GM18951 (cell line): ENCODE measurements at regions not wholly inside any gene's neighbourhood (a gene's known extent, or its start where the extent isn't known, plus 50 kb on each side); places are given as distances from the start of the nearest gene placed in this dataset.
"Not testable (repeated sequence)": the region's sequence is repeated elsewhere in the genome, so short reads cannot be mapped to it uniquely, and the experiment has no call there.

Experiments used
- POLR2A ChIP-seq: IDR thresholded peaks from 4 replicates; pipeline ENCODE4 v1.6.1; 2011; ENCODE audit warnings: mild to moderate bottlenecking; ENCODE audit not compliant: insufficient read length, insufficient read depth; ENCODE audit errors: extremely low read depth
- in situ Hi-C: fragments of 300-500 bp; cut with MboI; formaldehyde crosslinking; loops from one replicate; pipeline ENCODE4 v1.12.0; 2022; ENCODE audit warnings: low sequenced_read_pairs, mixed read lengths, inconsistent platforms; ENCODE audit not compliant: unreplicated experiment

DNA sequence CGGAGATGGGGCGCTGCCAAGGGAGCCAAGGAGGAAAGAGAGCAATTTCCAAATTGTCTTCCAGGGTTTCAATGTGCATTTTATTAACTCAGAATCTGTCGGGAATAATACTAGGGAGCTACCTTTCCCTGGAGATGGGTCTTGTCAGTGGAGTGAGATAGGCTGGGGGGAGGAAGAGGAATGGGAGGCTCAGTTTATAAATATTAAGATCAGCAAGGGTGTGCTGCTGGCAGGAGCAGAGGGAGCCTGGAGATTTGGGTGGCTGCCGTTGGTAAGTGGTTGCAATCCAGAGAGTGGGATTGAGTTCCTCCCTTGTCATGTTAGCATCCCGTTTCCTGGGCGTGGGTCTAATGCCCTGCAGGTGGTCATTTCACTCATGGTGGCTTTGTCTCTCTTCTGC, 89.9 kb upstream of the ZNG1F start:
- in situ Hi-C loops = not testable (repeated sequence)

- in situ Hi-C loops = not testable (repeated sequence)
- peak; percentile 60 for TF ChIP-seq POLR2A
Observed at GRCh38 chr9:41273549-41274267, 84.6 kb upstream of the ZNG1F start.

GRCh38 chr9:41272879-41273548, 83.9 kb upstream of the ZNG1F start:
- TF ChIP-seq POLR2A = peak; percentile 22
- in situ Hi-C loops = not testable (repeated sequence)

DNA sequence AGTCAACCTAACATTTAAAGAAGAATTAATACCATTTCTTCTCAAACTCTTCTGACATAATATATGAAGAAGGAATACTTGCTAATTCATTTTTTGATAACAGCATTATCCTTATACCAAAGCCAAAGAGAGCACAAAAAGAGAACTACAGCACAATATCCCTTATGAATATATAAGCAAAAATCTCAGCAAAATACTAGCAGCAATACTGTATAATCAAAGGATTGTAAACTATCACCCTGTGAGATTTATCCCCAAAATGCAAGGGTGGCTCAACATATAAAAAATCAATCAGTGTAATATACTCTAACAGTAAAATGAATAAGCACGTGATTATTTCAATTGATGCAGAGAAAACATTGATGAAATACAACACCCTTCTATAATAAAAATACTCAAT, 81.9 kb upstream of the ZNG1F start:
- in situ Hi-C loops = not testable (repeated sequence)

DNA sequence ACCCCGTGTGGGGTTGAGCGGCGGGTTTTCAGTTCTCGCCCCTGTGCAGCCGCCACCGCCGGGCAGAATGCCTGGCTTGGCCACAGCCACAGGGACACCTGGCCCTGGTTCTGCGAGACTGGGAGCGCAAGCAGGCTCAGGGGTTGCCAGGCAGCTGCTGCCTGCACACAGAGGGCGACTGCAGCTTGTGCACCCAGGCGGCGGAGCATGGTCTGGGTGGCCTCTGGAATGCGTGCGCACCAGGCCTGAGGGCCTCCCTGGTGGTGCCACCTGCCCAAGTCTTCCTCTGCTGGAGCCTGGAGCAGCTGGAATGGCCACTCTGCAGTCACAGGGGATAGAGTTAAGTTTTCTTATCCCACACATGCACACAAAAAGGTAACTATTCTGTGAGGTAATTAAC, 80.4 kb upstream of the ZNG1F start:
- in situ Hi-C loops = not testable (repeated sequence)

DNA sequence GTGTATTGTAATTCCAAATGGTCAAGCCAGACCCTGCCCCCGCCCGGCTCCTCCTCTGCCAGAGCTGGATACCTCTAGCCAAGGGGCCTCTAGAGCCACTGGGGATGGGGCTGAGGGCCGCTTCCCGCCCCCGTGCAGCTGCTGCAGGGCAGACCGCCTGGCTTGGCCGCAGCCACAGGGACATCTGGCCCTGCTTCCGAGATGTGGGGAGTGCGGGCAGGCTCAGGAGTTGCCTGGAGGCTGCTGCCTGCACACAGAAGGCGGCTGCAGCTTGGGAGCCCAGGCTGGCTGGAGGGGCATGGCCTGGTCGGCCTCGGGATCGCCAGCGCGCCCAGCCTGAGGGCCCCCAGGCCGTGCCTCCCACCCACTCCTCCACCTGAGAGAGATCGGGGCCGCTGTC, 79.9 kb upstream of the ZNG1F start:
- in situ Hi-C loops = not testable (repeated sequence)

DNA sequence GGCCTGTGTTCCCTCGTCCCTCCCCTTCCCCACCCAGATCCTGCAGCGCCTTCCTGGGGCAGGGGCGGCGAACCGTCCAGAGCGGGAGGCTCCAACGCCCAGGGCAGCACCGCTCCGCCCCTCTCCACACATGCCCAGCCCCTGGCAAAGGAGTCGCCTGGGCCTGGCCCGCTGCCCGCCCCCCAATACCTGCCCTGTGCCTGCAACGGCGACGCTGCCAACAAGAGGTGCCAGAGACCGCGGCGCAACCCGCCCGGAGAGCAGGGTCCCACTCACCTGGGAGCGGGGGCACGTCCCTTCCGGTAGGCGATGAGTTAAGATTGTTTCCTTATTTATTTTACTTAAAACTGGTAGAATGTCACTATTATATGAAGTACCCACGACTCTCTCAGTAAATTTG, 77.5 kb upstream of the ZNG1F start:
- in situ Hi-C loops = not testable (repeated sequence)

DNA sequence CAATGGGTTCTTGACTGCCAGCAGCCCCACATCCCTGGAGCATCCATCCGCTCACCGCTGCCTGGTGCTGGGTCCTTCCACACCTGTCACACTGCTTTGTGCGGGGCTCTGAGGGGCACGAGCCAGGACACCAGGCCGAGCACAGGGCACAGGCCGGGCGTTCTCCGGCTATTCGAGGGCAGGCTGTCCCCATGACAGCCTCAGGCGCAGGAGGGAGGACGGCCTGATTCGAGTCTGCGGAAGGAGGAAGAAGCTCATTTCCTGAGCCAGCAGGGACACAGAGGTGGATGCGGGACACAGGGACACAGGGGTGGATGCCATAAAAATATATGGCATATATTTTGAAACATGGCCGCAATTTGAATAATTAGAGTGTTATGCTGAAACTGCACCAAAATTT, 76.9 kb upstream of the ZNG1F start:
- in situ Hi-C loops = not testable (repeated sequence)

- in situ Hi-C loops = not testable (repeated sequence)
Observed at GRCh38 chr9:41251973-41252372, 62.9 kb upstream of the ZNG1F start.

DNA sequence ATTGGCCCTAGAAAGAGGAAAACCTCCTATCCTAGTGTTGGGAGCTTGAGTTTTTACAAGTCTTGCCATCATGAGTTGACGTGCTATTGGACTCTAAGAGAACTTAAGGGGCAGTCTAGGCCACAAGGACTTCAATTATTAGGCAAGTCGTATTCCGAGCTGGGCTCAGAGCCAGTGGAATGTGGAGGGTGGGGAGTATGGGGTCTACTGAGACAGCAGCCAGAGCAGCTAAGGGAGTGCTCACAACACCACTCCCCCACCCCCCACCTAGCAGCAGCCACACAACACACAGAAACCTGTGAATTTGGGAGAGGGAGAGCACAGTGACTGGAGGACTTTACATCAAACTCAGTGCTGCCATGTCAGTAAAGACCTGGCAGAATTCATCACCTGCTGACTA, 62.0 kb upstream of the ZNG1F start:
- in situ Hi-C loops = not testable (repeated sequence)

- in situ Hi-C loops = not testable (repeated sequence)
Observed at GRCh38 chr9:41246702-41247101, 57.6 kb upstream of the ZNG1F start.
